Activated CD4-positive, alpha-beta T cell treated with anti-CD3 and anti-CD28 coated beads, Interleukin-2, amount 10 ng/mL, durations not matched to agents 24 days and 14 days (primary cell): ENCODE measurements at regions not wholly inside any gene's neighbourhood (a gene's known extent, or its start where the extent isn't known, plus 50 kb on each side); places are given as distances from the start of the nearest gene placed in this dataset.

Source experiments
- DNase-seq: peaks from one replicate; pipeline ENCODE4 v3.0.0; 2022
- H3K27ac Mint-ChIP-seq: one replicate; pipeline ENCODE4 v1.8.0; 2022; ENCODE audit warnings: mild to moderate bottlenecking, mixed read lengths
- H3K27me3 Mint-ChIP-seq: one replicate; pipeline ENCODE4 v1.8.0; 2022; ENCODE audit warnings: mixed read lengths
- H3K36me3 Mint-ChIP-seq: one replicate; pipeline ENCODE4 v1.8.0; 2022; ENCODE audit warnings: low read depth, mild to moderate bottlenecking, mixed read lengths
- H3K4me1 Mint-ChIP-seq: one replicate; pipeline ENCODE4 v1.8.0; 2021; ENCODE audit warnings: mixed read lengths
- H3K4me3 Mint-ChIP-seq: one replicate; pipeline ENCODE4 v1.8.0; 2022; ENCODE audit warnings: mild to moderate bottlenecking, moderate library complexity, mixed read lengths
- H3K9me3 Mint-ChIP-seq: one replicate; pipeline ENCODE4 v1.8.0; 2021; ENCODE audit warnings: mixed read lengths
- intact Hi-C: fragments of 100-400 bp; cut with micrococcal nuclease; formaldehyde crosslinking; loops from one replicate; pipeline ENCODE4 v1.15.1; 2023

DNA sequence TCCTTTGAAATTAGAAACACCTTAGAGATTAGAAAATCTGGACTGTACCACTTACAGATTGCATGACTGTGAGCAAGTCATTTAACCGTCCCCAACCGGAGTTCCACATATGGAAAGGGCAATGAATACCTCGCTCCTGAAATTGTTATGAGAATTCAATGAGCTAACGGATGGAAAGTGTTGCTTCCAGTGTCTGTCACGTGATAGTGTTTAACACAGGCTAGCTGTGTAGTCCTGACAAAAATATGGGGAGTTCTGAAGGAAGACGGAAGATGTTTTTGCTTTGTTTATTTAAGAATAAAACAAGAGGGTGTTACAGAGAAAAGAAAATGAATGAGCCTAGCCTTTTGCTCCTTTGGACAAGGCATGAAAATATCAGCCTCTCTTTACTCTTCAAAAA, 150.7 kb upstream of the SEMA6D start:
- Mint-ChIP-seq H3K4me1 (no peaks in the 10 kb centered on the region), H3K27ac (no peak overlapping the region), H3K9me3 (no peaks in the 10 kb centered on the region), H3K4me3 (no peak overlapping the region), H3K36me3 (no peaks in the 10 kb centered on the region), H3K27me3 (no peaks in the 10 kb centered on the region)
- DNase-seq: no peak
- intact Hi-C loops: no loop called here

DNA sequence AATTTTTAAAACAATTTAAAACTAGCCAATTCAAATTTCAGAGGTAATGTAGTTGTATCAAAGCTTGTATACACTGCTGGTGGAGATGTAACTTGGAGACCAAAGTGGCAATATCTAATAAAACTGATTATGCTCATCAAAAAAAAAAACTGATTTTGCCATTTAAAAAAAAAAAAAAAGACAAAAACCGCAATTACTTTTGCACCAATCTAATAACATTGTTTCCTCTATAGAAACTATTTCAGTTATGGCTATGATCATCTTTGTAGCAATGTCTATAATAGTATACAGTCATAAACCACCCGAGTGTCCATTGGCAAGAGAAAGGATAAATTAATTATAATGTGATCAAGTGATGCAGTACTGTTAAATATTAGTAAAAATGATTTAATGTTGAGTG, 149.3 kb upstream of the SEMA6D start:
- Mint-ChIP-seq H3K4me1 (no peaks in the 10 kb centered on the region), H3K9me3 (no peaks in the 10 kb centered on the region), H3K27ac (no peak overlapping the region), H3K36me3 (no peaks in the 10 kb centered on the region), H3K27me3 (no peaks in the 10 kb centered on the region), H3K4me3 (no peak overlapping the region)
- intact Hi-C loops: no loop called here
- no peak for DNase-seq

DNA sequence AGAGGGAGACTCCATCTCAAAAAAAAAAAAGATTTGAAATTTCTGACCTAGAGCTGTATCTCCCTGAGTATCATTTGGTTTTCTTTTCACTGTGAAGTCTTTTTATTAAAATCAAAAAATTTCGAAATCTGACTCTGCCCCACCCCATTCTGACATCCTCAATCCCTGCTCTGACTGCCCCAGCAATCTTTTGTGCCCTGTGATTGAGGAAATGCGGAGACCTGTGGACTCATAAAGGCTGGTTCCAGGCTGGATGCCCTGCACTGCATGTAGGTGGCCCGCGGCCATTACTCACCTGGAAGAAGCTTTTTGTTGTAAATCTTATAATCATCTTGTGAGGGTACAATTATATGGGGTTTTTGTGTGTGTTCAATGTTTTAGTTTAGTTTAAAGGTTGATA, 147.3 kb upstream of the SEMA6D start:
- Mint-ChIP-seq H3K4me3 (no peak overlapping the region), H3K27ac (no peak overlapping the region), H3K36me3 (no peaks in the 10 kb centered on the region), H3K9me3 (no peaks in the 10 kb centered on the region), H3K27me3 (no peaks in the 10 kb centered on the region), H3K4me1 (no peaks in the 10 kb centered on the region)
- no peak for DNase-seq
- intact Hi-C loops: no loop called here

- intact Hi-C loops: no loop called here
These were observed 146.9 kb upstream of the SEMA6D start for GRCh38 chr15:47570451-47570850.

DNA sequence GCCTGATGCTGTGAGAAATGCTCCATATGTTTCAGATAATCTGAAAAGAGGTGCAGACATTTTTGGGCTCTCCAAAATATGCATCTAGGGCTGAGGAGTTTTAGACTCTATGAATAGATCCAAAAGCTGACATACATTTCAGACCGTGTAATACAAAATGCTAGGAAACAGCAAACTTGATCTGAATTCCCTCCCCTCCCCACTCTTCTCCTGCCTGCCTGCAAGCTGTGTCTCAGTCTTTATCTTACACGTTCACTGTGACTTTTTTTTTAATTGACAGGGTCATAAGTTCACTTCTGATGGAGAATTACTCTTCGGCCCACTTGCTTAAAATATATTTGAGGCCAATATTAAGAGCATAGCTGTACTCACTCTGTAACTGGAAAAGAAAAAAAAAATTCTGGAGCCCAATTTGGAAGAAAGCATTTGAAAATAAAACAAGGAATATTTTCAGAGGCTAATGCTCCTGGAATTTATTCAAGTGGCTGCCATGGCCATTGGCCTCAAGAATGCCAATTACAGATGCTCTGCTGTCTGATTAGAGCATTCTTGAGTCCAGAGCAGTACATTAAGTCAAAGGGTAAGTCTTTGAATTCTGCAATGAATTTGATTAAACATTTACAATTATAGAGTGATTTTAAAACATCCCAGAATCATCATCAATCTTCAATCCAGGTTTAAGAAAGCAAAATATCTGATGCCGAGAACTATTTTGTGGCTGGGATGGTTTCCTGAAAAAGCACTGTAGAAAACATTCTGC, 146.2 kb upstream of the SEMA6D start:
- no peaks in the 10 kb centered on the region for H3K4me1 Mint-ChIP-seq
- H3K9me3 Mint-ChIP-seq: no peaks in the 10 kb centered on the region
- no peaks in the 10 kb centered on the region for H3K27me3 Mint-ChIP-seq
- no peaks in the 10 kb centered on the region for H3K36me3 Mint-ChIP-seq
- H3K4me3 Mint-ChIP-seq: no peak overlapping the region
- H3K27ac Mint-ChIP-seq: no peak overlapping the region
- intact Hi-C loops: no loop called here
- DNase-seq: no peak

More at GRCh38 chr15:47570451-47570850, 146.9 kb upstream of the SEMA6D start:
- Mint-ChIP-seq H3K27me3 (no peaks in the 10 kb centered on the region), H3K4me3 (no peak overlapping the region), H3K27ac (no peak overlapping the region), H3K4me1 (no peaks in the 10 kb centered on the region), H3K36me3 (no peaks in the 10 kb centered on the region), H3K9me3 (no peaks in the 10 kb centered on the region)
- DNase-seq: no peak

GRCh38 chr15:47573673-47574072, 143.6 kb upstream of the SEMA6D start:
- Mint-ChIP-seq H3K4me3 (no peak overlapping the region), H3K4me1 (no peaks in the 10 kb centered on the region), H3K36me3 (no peaks in the 10 kb centered on the region), H3K27ac (no peak overlapping the region), H3K9me3 (no peaks in the 10 kb centered on the region), H3K27me3 (no peaks in the 10 kb centered on the region)
- DNase-seq: no peak
- intact Hi-C loops: no loop called here

DNA sequence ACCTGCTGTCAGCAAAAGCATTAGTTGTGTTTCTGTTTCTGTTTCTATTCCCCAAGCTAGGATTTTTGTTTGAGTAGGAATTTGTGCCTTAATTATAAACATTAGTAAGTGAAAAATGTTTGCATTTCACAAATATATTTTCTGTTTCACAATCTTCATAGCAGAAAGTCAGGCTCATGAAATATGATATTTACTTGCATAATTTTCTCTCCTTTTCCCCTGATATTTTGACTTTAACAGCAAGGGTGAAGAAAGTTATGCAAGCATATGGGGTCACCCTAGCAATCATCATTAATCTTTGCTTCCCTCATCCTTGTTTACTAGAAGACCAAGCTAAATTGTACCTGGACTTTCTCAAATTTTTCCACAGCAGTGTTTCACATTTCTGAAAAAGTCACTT, 140.3 kb upstream of the SEMA6D start:
- intact Hi-C loops: no loop called here
- H3K9me3 Mint-ChIP-seq: no peaks in the 10 kb centered on the region
- no peak for DNase-seq
- H3K27ac Mint-ChIP-seq: no peak overlapping the region
- no peaks in the 10 kb centered on the region for H3K36me3 Mint-ChIP-seq
- H3K4me3 Mint-ChIP-seq: no peak overlapping the region
- H3K4me1 Mint-ChIP-seq: no peaks in the 10 kb centered on the region
- no peaks in the 10 kb centered on the region for H3K27me3 Mint-ChIP-seq

GRCh38 chr15:47577461-47577860, 139.8 kb upstream of the SEMA6D start:
- Mint-ChIP-seq H3K36me3 (no peaks in the 10 kb centered on the region), H3K4me1 (no peaks in the 10 kb centered on the region), H3K27me3 (no peaks in the 10 kb centered on the region), H3K4me3 (no peak overlapping the region), H3K27ac (no peak overlapping the region), H3K9me3 (no peaks in the 10 kb centered on the region)
- DNase-seq: no peak
- intact Hi-C loops: no loop called here

GRCh38 chr15:47582233-47582632, 135.1 kb upstream of the SEMA6D start:
- no peak overlapping the region for H3K4me3 Mint-ChIP-seq
- H3K36me3 Mint-ChIP-seq: no peaks in the 10 kb centered on the region
- no peaks in the 10 kb centered on the region for H3K9me3 Mint-ChIP-seq
- H3K27me3 Mint-ChIP-seq: no peaks in the 10 kb centered on the region
- DNase-seq: no peak
- no peaks in the 10 kb centered on the region for H3K4me1 Mint-ChIP-seq
- intact Hi-C loops: no loop called here
- H3K27ac Mint-ChIP-seq: no peak overlapping the region

DNA sequence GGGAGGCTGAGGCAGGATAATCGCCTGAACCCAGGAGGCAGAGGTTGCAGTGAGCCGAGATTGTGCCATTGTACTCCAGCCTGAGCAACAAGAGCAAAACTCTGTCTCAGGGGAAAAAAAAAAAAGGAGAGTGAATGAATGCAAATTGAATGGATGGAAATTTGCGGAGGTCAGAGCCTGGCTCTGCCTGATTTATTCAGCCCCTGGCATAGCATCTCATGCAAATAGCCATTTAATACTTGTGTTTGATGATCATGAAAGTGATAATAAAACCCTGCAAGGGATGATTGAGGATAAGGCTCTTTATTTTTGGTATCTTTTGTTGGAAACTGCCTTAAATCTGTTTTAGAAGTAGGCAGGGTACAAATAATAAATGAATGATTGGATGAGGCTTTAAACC, 133.0 kb upstream of the SEMA6D start:
- no peaks in the 10 kb centered on the region for H3K27me3 Mint-ChIP-seq
- DNase-seq: no peak
- no peaks in the 10 kb centered on the region for H3K4me1 Mint-ChIP-seq
- H3K36me3 Mint-ChIP-seq: no peaks in the 10 kb centered on the region
- intact Hi-C loops: no loop called here
- H3K9me3 Mint-ChIP-seq: no peaks in the 10 kb centered on the region
- H3K4me3 Mint-ChIP-seq: no peak overlapping the region
- no peak overlapping the region for H3K27ac Mint-ChIP-seq

- no peaks in the 10 kb centered on the region for H3K4me1 Mint-ChIP-seq
- intact Hi-C loops: no loop called here
- no peaks in the 10 kb centered on the region for H3K36me3 Mint-ChIP-seq
- no peak overlapping the region for H3K4me3 Mint-ChIP-seq
- DNase-seq: no peak
- no peaks in the 10 kb centered on the region for H3K9me3 Mint-ChIP-seq
- H3K27ac Mint-ChIP-seq: no peak overlapping the region
- H3K27me3 Mint-ChIP-seq: no peaks in the 10 kb centered on the region
These were observed 130.6 kb upstream of the SEMA6D start for GRCh38 chr15:47586653-47587224.

GRCh38 chr15:47587940-47588802, 129.1 kb upstream of the SEMA6D start:
- H3K27ac Mint-ChIP-seq: no peak overlapping the region
- no peaks in the 10 kb centered on the region for H3K9me3 Mint-ChIP-seq
- no peaks in the 10 kb centered on the region for H3K4me1 Mint-ChIP-seq

GRCh38 chr15:47588958-47589357, 128.3 kb upstream of the SEMA6D start:
- Mint-ChIP-seq H3K27me3 (no peaks in the 10 kb centered on the region), H3K36me3 (no peaks in the 10 kb centered on the region), H3K4me3 (no peak overlapping the region), H3K27ac (no peak overlapping the region), H3K9me3 (no peaks in the 10 kb centered on the region), H3K4me1 (no peaks in the 10 kb centered on the region)
- DNase-seq: no peak
- intact Hi-C loops: no loop called here

More at GRCh38 chr15:47587940-47588802, 129.1 kb upstream of the SEMA6D start:
- intact Hi-C loops: no loop called here
- no peaks in the 10 kb centered on the region for H3K27me3 Mint-ChIP-seq
- H3K36me3 Mint-ChIP-seq: no peaks in the 10 kb centered on the region
- H3K4me3 Mint-ChIP-seq: no peak overlapping the region
- no peak for DNase-seq

DNA sequence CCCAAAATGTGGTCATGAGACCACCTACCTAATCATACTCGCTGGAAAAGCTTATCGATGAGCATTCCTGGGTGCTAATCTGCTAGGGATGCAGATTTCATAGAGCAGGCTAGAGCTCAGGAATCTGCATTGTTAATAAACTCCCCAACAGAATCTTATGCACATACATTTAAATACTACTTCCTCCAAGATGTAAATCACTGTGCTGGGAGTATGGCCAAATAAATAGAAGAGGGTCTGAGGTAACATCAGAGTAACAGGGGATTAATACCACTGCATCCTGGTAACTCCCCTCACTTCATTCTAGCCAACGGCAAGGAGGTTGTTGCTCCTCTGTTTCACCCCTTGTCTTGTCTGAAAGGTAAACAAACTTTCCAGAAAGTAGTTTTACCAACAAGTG, 118.3 kb upstream of the SEMA6D start:
- Mint-ChIP-seq H3K36me3 (no peaks in the 10 kb centered on the region), H3K27ac (no peak overlapping the region), H3K4me1 (no peaks in the 10 kb centered on the region), H3K9me3 (no peaks in the 10 kb centered on the region), H3K4me3 (no peak overlapping the region), H3K27me3 (no peaks in the 10 kb centered on the region)
- DNase-seq: no peak
- intact Hi-C loops: no loop called here
